OCI-LY7 (cell line): ENCODE measurements at regions not wholly inside any gene's neighbourhood (a gene's known extent, or its start where the extent isn't known, plus 50 kb on each side); places are given as distances from the start of the nearest gene placed in this dataset.

Experiments
- CTCF ChIP-seq: fragments of 200-600 bp; sonication (generic); conservative IDR thresholded peaks from 2 replicates; pipeline ENCODE4 v1.5.1; 2014; ENCODE audit warnings: mild to moderate bottlenecking, antibody characterized with exemption, low read length, moderate library complexity, mixed read lengths
- EZH2phosphoT487 ChIP-seq: fragments of 200-600 bp; sonication (generic); IDR thresholded peaks from 2 replicates; pipeline ENCODE4 v1.6.1; 2018; ENCODE audit warnings: low read depth, borderline replicate concordance, mild to moderate bottlenecking, mixed run types, antibody characterized with exemption, low read length, moderate library complexity, mixed read lengths

DNA sequence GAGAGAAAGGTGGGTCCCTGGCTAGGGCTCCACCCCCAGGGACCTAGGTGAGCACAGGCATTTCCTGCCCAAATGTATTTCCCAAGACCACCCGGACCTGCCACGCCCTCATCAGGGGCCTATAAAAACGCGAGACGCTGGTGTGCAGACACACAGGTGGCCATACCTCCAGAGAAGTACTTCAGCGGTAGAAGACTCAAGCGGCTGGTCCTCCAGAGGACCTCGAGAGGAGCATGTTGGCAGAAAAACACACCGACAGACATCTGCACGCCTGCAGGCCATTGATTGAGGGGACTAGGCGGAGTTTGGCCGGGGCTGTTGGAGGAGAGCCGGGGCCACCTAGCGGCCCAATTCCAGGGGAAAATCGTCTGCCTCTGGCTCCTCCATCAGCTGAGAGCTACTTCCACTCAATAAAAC, 695.8 kb upstream of the MMS22L start:
- TF ChIP-seq CTCF (no peak), EZH2phosphoT487 (no peak)
